ENCODE measurements at regions not wholly inside any gene's neighbourhood (a gene's known extent, or its start where the extent isn't known, plus 50 kb on each side); places are given as distances from the start of the nearest gene placed in this dataset.

GRCh38 chr13:22563272-22563671 is 617.5 kb upstream of the SGCG start:
- in situ Hi-C loops (cut with MboI; ENCODE audit: low sequenced_read_pairs): no loop called here

GRCh38 chr13:22569811-22570210 is 611.0 kb upstream of the SGCG start:
- in situ Hi-C loops (cut with MboI; ENCODE audit: low sequenced_read_pairs): no loop called here

GRCh38 chr13:22589880-22590279 is 590.9 kb upstream of the SGCG start:
- in situ Hi-C loops (cut with MboI; ENCODE audit: low sequenced_read_pairs): no loop called here

- in situ Hi-C loops (cut with MboI; ENCODE audit: low sequenced_read_pairs): no loop called here
Measured at GRCh38 chr13:22592515-22592914, 588.3 kb upstream of the SGCG start.

GRCh38 chr13:22594041-22594440 is 586.7 kb upstream of the SGCG start:
- in situ Hi-C loops (cut with MboI; ENCODE audit: low sequenced_read_pairs): no loop called here

GRCh38 chr13:22596171-22596863 is 584.5 kb upstream of the SGCG start:
- in situ Hi-C loops (cut with MboI; ENCODE audit: low sequenced_read_pairs): no loop called here

- in situ Hi-C loops (cut with MboI; ENCODE audit: low sequenced_read_pairs): no loop called here
Measured at GRCh38 chr13:22599156-22599555, 581.6 kb upstream of the SGCG start.

GRCh38 chr13:22618002-22618401 is 562.8 kb upstream of the SGCG start:
- in situ Hi-C loops (cut with MboI; ENCODE audit: low sequenced_read_pairs): no loop called here

- in situ Hi-C loops (cut with MboI; ENCODE audit: low sequenced_read_pairs): no loop called here
Measured at GRCh38 chr13:22625691-22626090, 555.1 kb upstream of the SGCG start.

- in situ Hi-C loops (cut with MboI; ENCODE audit: low sequenced_read_pairs): no loop called here
Measured at GRCh38 chr13:22629374-22629773, 551.4 kb upstream of the SGCG start.

GRCh38 chr13:22642088-22642487 is 538.7 kb upstream of the SGCG start:
- in situ Hi-C loops (cut with MboI; ENCODE audit: low sequenced_read_pairs): no loop called here

- in situ Hi-C loops (cut with MboI; ENCODE audit: low sequenced_read_pairs): no loop called here
Measured at GRCh38 chr13:22644941-22645340, 535.8 kb upstream of the SGCG start.

GRCh38 chr13:22647156-22647850 is 533.5 kb upstream of the SGCG start:
- in situ Hi-C loops (cut with MboI; ENCODE audit: low sequenced_read_pairs): no loop called here

GRCh38 chr13:22648320-22648801 is 532.4 kb upstream of the SGCG start:
- in situ Hi-C loops (cut with MboI; ENCODE audit: low sequenced_read_pairs): no loop called here

- in situ Hi-C loops (cut with MboI; ENCODE audit: low sequenced_read_pairs): no loop called here
Measured at GRCh38 chr13:22652796-22653195, 528.0 kb upstream of the SGCG start.

- in situ Hi-C loops (cut with MboI; ENCODE audit: low sequenced_read_pairs): no loop called here
Measured at GRCh38 chr13:22653866-22654265, 526.9 kb upstream of the SGCG start.

- in situ Hi-C loops (cut with MboI; ENCODE audit: low sequenced_read_pairs): no loop called here
Measured at GRCh38 chr13:22655106-22655852, 525.5 kb upstream of the SGCG start.

- in situ Hi-C loops (cut with MboI; ENCODE audit: low sequenced_read_pairs): no loop called here
Measured at GRCh38 chr13:22662771-22663170, 518.0 kb upstream of the SGCG start.

- in situ Hi-C loops (cut with MboI; ENCODE audit: low sequenced_read_pairs): no loop called here
Measured at GRCh38 chr13:22665506-22665905, 515.3 kb upstream of the SGCG start.

GRCh38 chr13:22690756-22691155 is 490.0 kb upstream of the SGCG start:
- in situ Hi-C loops (cut with MboI; ENCODE audit: low sequenced_read_pairs): no loop called here

- in situ Hi-C loops (cut with MboI; ENCODE audit: low sequenced_read_pairs): no loop called here
Measured at GRCh38 chr13:22693691-22694090, 487.1 kb upstream of the SGCG start.

GRCh38 chr13:22696433-22696832 is 484.3 kb upstream of the SGCG start:
- in situ Hi-C loops (cut with MboI; ENCODE audit: low sequenced_read_pairs): no loop called here

All from HL-60/S4 treated with retinoic acid at 250 ng/mL for 4 days and 3 days (cell line).